Osteocyte (in vitro differentiated cells): ENCODE measurements at regions not wholly inside any gene's neighbourhood (a gene's known extent, or its start where the extent isn't known, plus 50 kb on each side); places are given as distances from the start of the nearest gene placed in this dataset.

ENCODE experiments used
- DNase-seq: peaks from one replicate; pipeline ENCODE4 v3.0.0; 2021; ENCODE audit warnings: mixed read lengths; ENCODE audit not compliant: unreplicated experiment; ENCODE audit errors: extremely low spot score
- H3K27ac Mint-ChIP-seq: one replicate; pipeline ENCODE4 v1.8.0; 2021; ENCODE audit warnings: mild to moderate bottlenecking, mixed read lengths; ENCODE audit not compliant: unreplicated experiment
- H3K27me3 Mint-ChIP-seq: one replicate; pipeline ENCODE4 v1.8.0; 2021; ENCODE audit warnings: mixed read lengths; ENCODE audit not compliant: unreplicated experiment
- H3K36me3 Mint-ChIP-seq: one replicate; pipeline ENCODE4 v1.8.0; 2021; ENCODE audit warnings: mixed read lengths; ENCODE audit not compliant: unreplicated experiment
- H3K4me1 Mint-ChIP-seq: one replicate; pipeline ENCODE4 v1.8.0; 2021; ENCODE audit warnings: mixed read lengths; ENCODE audit not compliant: unreplicated experiment
- H3K4me3 Mint-ChIP-seq: one replicate; pipeline ENCODE4 v1.8.0; 2021; ENCODE audit warnings: mild to moderate bottlenecking, moderate library complexity, mixed read lengths; ENCODE audit not compliant: unreplicated experiment
- H3K9me3 Mint-ChIP-seq: one replicate; pipeline ENCODE4 v1.8.0; 2021; ENCODE audit warnings: mixed read lengths; ENCODE audit not compliant: unreplicated experiment
- TF ChIP-seq, protein P1 (sequence below): fragments of 200-600 bp; sonication (generic); IDR thresholded peaks from 2 replicates; pipeline ENCODE4 v1.5.0; 2021; ENCODE audit warnings: antibody characterized with exemption, mild to moderate bottlenecking, moderate library complexity

DNA sequence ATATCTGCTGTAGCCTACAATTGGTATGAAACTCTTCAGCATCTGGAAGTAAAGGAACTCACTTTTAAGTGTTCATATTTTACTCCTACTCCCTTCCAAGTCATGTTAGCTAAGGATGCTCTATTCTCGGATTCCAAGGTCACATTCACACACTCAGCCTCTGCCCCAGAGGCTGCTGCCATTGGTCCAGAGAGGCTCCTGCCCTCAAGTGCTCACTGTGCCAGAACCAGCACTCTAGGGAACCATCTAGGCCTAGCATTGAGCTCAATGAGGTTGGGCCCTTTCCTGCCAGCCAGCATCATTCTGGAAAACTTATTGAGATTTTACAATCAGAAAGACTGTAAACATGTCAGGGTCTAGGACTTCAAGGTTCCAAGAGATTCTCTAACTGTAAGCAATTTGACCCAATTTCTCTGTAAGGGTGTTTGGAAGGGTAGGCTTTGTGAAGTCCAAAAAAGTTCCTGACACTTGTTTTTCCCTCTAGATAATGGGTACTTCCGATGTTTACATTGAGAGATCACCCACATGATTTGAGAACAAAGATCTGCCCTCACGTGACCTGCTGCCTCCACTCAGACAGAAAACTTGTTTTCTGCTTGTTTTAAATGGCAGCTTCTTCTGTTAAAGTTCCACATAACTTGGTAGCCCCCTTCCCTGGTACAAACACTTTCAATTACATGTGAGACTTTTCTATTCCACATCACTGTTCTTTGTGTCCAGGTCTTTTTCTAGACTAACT is 94.9 kb downstream of the MAB21L3 start:
- H3K36me3 Mint-ChIP-seq = no peaks in the 10 kb centered on the region
- DNase-seq = no peak
- H3K4me3 Mint-ChIP-seq = no peak overlapping the region
- H3K27ac Mint-ChIP-seq = no peak overlapping the region
- H3K4me1 Mint-ChIP-seq = no peaks in the 10 kb centered on the region
- peaks cover 6% of the 10 kb centered on the region for H3K9me3 Mint-ChIP-seq
- TF ChIP-seq, protein P1, sequence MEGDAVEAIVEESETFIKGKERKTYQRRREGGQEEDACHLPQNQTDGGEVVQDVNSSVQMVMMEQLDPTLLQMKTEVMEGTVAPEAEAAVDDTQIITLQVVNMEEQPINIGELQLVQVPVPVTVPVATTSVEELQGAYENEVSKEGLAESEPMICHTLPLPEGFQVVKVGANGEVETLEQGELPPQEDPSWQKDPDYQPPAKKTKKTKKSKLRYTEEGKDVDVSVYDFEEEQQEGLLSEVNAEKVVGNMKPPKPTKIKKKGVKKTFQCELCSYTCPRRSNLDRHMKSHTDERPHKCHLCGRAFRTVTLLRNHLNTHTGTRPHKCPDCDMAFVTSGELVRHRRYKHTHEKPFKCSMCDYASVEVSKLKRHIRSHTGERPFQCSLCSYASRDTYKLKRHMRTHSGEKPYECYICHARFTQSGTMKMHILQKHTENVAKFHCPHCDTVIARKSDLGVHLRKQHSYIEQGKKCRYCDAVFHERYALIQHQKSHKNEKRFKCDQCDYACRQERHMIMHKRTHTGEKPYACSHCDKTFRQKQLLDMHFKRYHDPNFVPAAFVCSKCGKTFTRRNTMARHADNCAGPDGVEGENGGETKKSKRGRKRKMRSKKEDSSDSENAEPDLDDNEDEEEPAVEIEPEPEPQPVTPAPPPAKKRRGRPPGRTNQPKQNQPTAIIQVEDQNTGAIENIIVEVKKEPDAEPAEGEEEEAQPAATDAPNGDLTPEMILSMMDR = no peak
- H3K27me3 Mint-ChIP-seq = peaks cover 34% of the 10 kb centered on the region

DNA sequence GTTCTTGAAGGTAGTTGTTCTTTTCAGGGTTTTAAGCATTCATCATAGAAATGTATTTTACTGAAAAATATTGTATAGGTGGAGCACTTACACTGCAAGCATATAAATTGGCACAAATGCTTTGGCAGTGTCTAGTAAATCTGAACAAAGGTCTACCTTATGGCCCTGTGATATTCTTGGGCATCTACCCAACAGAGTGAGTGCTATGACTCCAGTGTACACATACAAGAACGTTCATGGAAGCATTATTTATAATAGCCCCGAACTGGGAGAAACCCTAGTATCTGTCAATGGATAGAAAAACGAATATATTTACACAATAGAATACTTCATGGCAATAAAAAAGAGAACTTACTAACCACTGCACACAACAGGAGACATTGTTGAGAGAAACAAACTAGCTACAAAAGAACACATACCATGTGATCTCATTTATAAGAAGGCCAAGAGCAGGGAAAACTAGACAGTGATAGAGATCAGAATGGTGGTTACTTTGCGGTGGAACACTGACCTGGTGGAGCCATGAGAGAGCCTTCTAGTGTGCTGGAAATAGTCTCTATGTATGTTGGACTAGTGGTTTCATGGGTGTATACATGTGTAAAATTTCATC is 96.0 kb downstream of the MAB21L3 start:
- H3K27me3 Mint-ChIP-seq = peaks cover 28% of the 10 kb centered on the region
- TF ChIP-seq, protein P1 = no peak
- no peak overlapping the region for H3K4me3 Mint-ChIP-seq
- no peaks in the 10 kb centered on the region for H3K4me1 Mint-ChIP-seq
- H3K27ac Mint-ChIP-seq = no peak overlapping the region
- DNase-seq = no peak
- peaks cover 9% of the 10 kb centered on the region for H3K9me3 Mint-ChIP-seq
- H3K36me3 Mint-ChIP-seq = no peaks in the 10 kb centered on the region

DNA sequence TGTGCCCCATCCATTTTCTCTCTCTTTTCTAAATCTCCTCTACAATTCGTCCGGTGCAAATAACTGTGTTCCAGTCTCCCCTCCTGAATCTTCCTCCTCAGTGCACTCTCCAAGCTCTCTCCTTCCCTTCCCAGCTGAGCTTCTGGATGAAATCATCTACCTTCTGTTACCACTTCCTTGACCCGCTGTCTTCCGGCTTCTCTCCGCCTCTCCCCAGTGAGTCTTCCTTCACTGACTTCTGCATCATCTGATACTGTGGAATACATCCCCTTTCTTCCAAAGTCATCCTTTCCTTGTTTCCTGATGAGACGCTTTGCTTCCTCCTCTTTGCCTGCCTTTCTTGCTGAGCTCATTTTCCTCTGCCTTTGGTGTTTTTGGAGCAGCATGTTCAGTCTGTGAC is 96.9 kb downstream of the MAB21L3 start:
- H3K4me3 Mint-ChIP-seq = no peak overlapping the region
- no peak overlapping the region for H3K27ac Mint-ChIP-seq
- no peaks in the 10 kb centered on the region for H3K36me3 Mint-ChIP-seq
- DNase-seq = no peak
- H3K27me3 Mint-ChIP-seq = peaks cover 19% of the 10 kb centered on the region
- TF ChIP-seq, protein P1 = no peak
- no peaks in the 10 kb centered on the region for H3K4me1 Mint-ChIP-seq
- H3K9me3 Mint-ChIP-seq = peaks cover 9% of the 10 kb centered on the region

DNA sequence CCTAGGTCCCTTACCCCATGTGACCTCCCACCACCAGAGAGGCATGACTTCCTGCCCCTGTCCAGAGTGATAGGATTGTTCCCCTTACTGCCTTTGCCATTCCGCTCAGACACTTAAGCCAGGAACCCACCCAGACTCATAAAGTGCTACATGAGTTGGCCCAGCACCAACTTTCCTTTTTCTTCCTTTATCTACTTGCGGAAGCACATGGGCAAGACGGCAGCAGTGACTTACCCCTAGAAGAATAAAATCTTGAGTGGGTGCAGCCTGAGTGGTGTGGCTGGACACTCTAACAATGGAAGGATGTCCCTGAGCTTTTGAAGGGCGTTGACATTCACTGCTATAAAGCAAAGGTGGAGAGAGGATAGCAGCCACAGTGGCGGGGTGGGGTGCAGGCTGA is 100.1 kb downstream of the MAB21L3 start:
- DNase-seq = no peak
- no peaks in the 10 kb centered on the region for H3K36me3 Mint-ChIP-seq
- H3K9me3 Mint-ChIP-seq = peaks cover 3% of the 10 kb centered on the region
- TF ChIP-seq, protein P1 = no peak
- H3K27me3 Mint-ChIP-seq = peaks cover 2% of the 10 kb centered on the region
- no peaks in the 10 kb centered on the region for H3K4me1 Mint-ChIP-seq
- no peak overlapping the region for H3K4me3 Mint-ChIP-seq
- H3K27ac Mint-ChIP-seq = no peak overlapping the region

DNA sequence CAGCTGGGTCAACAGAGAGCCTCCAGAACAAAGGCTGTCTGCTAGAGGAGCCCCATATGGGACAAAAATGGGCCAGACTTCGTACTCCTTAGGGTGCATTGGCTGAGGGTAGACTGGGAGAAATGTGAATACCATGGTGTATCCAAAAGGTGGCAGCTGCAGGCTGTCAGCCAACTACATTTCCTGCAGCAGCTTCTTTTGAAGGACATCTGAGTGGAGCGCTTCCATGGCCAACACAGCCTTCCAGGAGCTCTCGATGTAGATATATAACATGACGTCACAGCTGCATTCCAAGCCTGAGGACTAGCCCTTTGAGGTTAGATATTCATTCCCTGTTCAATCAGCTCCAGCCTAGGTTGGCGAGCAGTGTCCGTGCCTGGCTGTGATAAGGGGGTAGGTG is 107.7 kb downstream of the MAB21L3 start:
- no peak for DNase-seq
- Mint-ChIP-seq H3K4me1 (no peaks in the 10 kb centered on the region), H3K9me3 (no peaks in the 10 kb centered on the region), H3K27me3 (peaks cover 45% of the 10 kb centered on the region), H3K36me3 (no peaks in the 10 kb centered on the region), H3K4me3 (no peak overlapping the region), H3K27ac (no peak overlapping the region)
- TF ChIP-seq, protein P1 = no peak
